ENCODE measurements at regions not wholly inside any gene's neighbourhood (a gene's known extent, or its start where the extent isn't known, plus 50 kb on each side); places are given as distances from the start of the nearest gene placed in this dataset.

DNA sequence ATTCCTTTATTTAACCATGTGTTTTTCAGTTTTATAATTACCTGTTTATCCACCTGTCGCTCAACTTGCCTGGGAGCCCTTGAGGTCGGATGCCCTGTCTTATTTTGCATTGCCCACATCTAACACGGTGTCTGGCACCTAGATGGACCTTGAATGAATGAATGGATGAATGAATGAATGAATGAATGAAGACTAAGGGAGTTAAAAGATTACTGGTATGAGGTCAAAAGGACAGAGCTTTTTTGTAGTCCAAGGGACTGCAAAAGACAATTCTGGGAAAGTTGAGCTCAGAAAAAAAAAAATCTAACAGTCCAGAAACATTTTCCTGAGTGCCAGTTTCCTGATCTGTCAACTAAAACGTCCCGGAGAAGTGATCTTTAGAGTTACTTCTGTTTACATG, 244.6 kb upstream of the MYOCD start:
- Histone ChIP-seq H3K4me1 (peaks cover 27 to 33% of the 10 kb centered on the region in 2 donors), H3K36me3 (no peaks in the 10 kb centered on the region), H3K4me3 (replicated peaks in 1 of 3) (no peak overlapping the region), H3K27ac (peak overlapping the region; percentile 26 to 58 (median 48)), H3K9me3 (no peaks in the 10 kb centered on the region), H3K27me3 (no peaks in the 10 kb centered on the region)
- no peak for TF ChIP-seq POLR2A (IDR thresholded peaks at IDR 0.05)
- TF ChIP-seq, protein P1, sequence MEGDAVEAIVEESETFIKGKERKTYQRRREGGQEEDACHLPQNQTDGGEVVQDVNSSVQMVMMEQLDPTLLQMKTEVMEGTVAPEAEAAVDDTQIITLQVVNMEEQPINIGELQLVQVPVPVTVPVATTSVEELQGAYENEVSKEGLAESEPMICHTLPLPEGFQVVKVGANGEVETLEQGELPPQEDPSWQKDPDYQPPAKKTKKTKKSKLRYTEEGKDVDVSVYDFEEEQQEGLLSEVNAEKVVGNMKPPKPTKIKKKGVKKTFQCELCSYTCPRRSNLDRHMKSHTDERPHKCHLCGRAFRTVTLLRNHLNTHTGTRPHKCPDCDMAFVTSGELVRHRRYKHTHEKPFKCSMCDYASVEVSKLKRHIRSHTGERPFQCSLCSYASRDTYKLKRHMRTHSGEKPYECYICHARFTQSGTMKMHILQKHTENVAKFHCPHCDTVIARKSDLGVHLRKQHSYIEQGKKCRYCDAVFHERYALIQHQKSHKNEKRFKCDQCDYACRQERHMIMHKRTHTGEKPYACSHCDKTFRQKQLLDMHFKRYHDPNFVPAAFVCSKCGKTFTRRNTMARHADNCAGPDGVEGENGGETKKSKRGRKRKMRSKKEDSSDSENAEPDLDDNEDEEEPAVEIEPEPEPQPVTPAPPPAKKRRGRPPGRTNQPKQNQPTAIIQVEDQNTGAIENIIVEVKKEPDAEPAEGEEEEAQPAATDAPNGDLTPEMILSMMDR (IDR thresholded peaks at IDR 0.05): no peak
- 55 to 59% methylated on average over 5 of the region's 5 CpGs for WGBS, 2 donors
- no peak for DNase-seq
- intact Hi-C loops (cut with DNase I): no loop called here

DNA sequence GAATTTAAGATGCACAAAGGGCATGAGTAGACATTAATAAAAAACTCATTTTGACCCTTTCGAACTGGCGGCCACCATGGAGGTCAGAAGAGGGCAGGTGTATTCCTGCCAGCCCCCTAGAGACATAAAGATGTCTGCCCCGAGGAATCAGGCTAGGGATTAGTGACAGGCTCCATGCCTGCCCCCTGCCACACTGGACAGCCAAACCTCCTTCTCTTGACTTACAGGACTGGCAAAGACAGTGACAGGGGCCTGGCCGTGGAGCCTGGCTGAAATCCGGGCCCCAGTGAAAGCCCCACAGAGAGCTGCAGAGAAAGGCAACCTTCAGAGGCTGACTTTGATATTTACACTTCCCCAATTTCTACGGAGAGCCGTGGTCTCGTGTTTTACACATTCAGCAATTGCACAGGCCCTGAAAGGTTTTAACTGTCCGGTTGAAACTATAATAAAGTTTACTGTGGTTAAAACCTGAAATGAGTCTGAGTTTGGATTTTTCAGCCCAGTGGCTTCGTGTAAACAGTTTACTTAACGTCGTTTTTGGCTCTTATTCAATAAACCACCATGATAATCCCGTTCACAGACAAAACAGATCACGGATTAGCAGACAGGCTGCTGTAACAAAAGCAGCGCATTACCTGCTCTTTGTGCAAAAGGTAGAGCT, 243.9 kb upstream of the MYOCD start:
- intact Hi-C loops (cut with DNase I): no loop called here
- H3K27me3 ChIP-seq: no peaks in the 10 kb centered on the region
- peaks cover 27 to 33% of the 10 kb centered on the region in 2 donors for H3K4me1 ChIP-seq
- H3K9me3 ChIP-seq: no peaks in the 10 kb centered on the region
- H3K27ac ChIP-seq: peak overlapping the region; percentile 55 to 73 (median 58)
- 34% methylated on average over 14 to 15 of the region's 15 CpGs for WGBS, 2 donors
- no peak overlapping the region for H3K4me3 ChIP-seq (replicated peaks in 1 of 3)
- TF ChIP-seq, protein P1 (IDR thresholded peaks at IDR 0.05): no peak
- no peak for TF ChIP-seq POLR2A (IDR thresholded peaks at IDR 0.05)
- no peak for DNase-seq
- no peaks in the 10 kb centered on the region for H3K36me3 ChIP-seq

DNA sequence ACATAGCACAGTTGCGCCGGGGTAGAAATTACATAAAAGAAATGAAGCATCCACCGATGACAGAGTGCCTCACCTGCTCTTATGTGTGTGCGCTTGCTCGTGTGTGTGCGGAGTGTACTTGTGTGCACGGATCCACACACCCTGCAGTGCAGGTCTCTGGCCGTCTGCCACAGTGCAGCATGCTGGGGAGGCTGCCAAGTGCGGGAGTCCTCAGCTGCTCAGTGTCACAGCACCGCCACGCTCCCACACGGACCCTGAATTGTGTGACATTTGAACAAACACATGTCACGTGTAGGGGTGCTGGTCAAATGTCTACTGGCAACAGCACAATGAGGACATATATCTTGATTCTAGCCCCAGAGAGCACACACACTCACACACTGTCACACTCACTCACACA, 243.0 kb upstream of the MYOCD start:
- intact Hi-C loops (cut with DNase I): no loop called here
- no peaks in the 10 kb centered on the region for H3K27me3 ChIP-seq
- WGBS, 2 donors: 18 to 21% methylated on average over 8 to 11 of the region's 13 CpGs
- DNase-seq: peak; percentile 96 to 97
- H3K4me1 ChIP-seq: peaks cover 27 to 33% of the 10 kb centered on the region in 2 donors
- H3K9me3 ChIP-seq: no peaks in the 10 kb centered on the region
- H3K36me3 ChIP-seq: no peaks in the 10 kb centered on the region
- no peak overlapping the region for H3K4me3 ChIP-seq (replicated peaks in 1 of 3)
- peak overlapping the region in 2 of 3 donors; percentile 58 to 63 for H3K27ac ChIP-seq
- no peak for TF ChIP-seq POLR2A (IDR thresholded peaks at IDR 0.05)
- TF ChIP-seq, protein P1 (IDR thresholded peaks at IDR 0.05): no peak

GRCh38 chr17:12423337-12423736, 242.4 kb upstream of the MYOCD start:
- H3K27ac ChIP-seq: peak overlapping the region in 1 of 3 donors; percentile 63
- H3K4me1 ChIP-seq: peaks cover 27 to 33% of the 10 kb centered on the region in 2 donors
- no peak for TF ChIP-seq POLR2A (IDR thresholded peaks at IDR 0.05)
- TF ChIP-seq, protein P1 (IDR thresholded peaks at IDR 0.05): no peak
- no peaks in the 10 kb centered on the region for H3K9me3 ChIP-seq
- H3K4me3 ChIP-seq (replicated peaks in 1 of 3): no peak overlapping the region
- no peaks in the 10 kb centered on the region for H3K27me3 ChIP-seq
- H3K36me3 ChIP-seq: no peaks in the 10 kb centered on the region
- no peak for DNase-seq
- WGBS, 2 donors: 73 to 75% methylated on average over 7 of the region's 7 CpGs
- intact Hi-C loops (cut with DNase I): no loop called here

DNA sequence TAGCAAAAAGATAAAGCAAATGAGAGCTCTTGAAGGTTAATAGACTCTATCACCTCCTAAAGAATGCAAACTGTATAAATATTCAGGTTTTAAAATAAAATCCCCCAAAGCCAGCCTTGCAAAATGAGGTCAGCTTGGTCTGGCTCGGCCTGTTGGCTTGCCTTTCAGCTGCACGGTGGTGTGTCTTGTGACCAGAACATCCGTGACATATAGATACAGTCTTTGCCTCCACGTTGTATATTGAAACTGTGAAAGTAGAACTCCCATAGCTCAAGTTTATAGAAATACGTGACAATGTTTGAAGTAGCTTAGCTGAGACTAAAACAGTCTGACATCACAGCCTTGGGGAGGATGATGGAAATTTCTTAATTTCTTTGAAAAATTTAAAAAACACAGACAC, 236.6 kb upstream of the MYOCD start:
- Histone ChIP-seq H3K36me3 (no peaks in the 10 kb centered on the region), H3K4me3 (replicated peaks in 1 of 3) (no peak overlapping the region), H3K27ac (no peak overlapping the region), H3K9me3 (no peaks in the 10 kb centered on the region), H3K27me3 (no peaks in the 10 kb centered on the region), H3K4me1 (no peaks in the 10 kb centered on the region)
- DNase-seq: no peak
- TF ChIP-seq, protein P1 (IDR thresholded peaks at IDR 0.05): no peak
- no peak for TF ChIP-seq POLR2A (IDR thresholded peaks at IDR 0.05)
- intact Hi-C loops (cut with DNase I): no loop called here
- 79 to 87% methylated on average over 5 of the region's 5 CpGs for WGBS, 2 donors
